Naive thymus-derived CD4-positive, alpha-beta T cell (primary cell): ENCODE measurements at regions not wholly inside any gene's neighbourhood (a gene's known extent, or its start where the extent isn't known, plus 50 kb on each side); places are given as distances from the start of the nearest gene placed in this dataset.

Experiments used
- ATAC-seq: fragments of 150-1000 bp; cut with Tn5 transposase; 2 replicates; pipeline ENCODE4 v1.10.0; 2021; ENCODE audit warnings: mild to moderate bottlenecking, moderate library complexity
- CTCF ChIA-PET: fragments of 350-600 bp; sonication (Branson Sonifier 250); formaldehyde crosslinking; loops from one replicate; lab custom pipeline; 2021; ENCODE audit warnings: antibody characterized with exemption; lab: Charles Lee
- POLR2A ChIA-PET: fragments of 350-600 bp; sonication (Branson Sonifier 250); formaldehyde crosslinking; loops from one replicate; lab custom pipeline; 2021; ENCODE audit warnings: antibody characterized with exemption, inconsistent platforms; lab: Charles Lee
- DNase-seq, 9 donors: peaks; one replicate each; pipeline versions ENCODE4 v3.0.0 to v3.0.0-alpha.2; 2020 to 2022; ENCODE audit warnings: mixed read lengths in 1 of 9
- H3K27ac ChIP-seq: one replicate; pipeline ENCODE4 v1.7.0; 2013; ENCODE audit warnings: mild to moderate bottlenecking, low read depth, low read length, moderate library complexity
- H3K27me3 ChIP-seq, 2 donors: one replicate each; pipeline ENCODE4 v1.7.0; 2013; ENCODE audit warnings: low read length in 2 of 2, mild to moderate bottlenecking in 2 of 2, moderate library complexity in 2 of 2; ENCODE audit not compliant: control insufficient read depth in 2 of 2, insufficient read depth in 2 of 2
- H3K36me3 ChIP-seq, 3 experiments: 1 replicate in 2 of 3; 2 replicates in 1 of 3; pipeline ENCODE4 v1.7.0; 2013; ENCODE audit warnings: low read length in 3 of 3, mild to moderate bottlenecking in 3 of 3, moderate library complexity in 1 of 3; ENCODE audit not compliant: insufficient read depth in 3 of 3, control insufficient read depth in 2 of 3
- H3K4me1 ChIP-seq, 2 donors: one replicate each; pipeline ENCODE4 v1.7.0; 2013; ENCODE audit warnings: low read length in 2 of 2, mild to moderate bottlenecking in 2 of 2, moderate library complexity in 1 of 2; ENCODE audit not compliant: control insufficient read depth in 2 of 2, insufficient read depth in 2 of 2
- H3K4me3 ChIP-seq: 2 replicates; pipeline ENCODE4 v1.7.0; 2013; ENCODE audit warnings: mild to moderate bottlenecking, low read length
- H3K9me3 ChIP-seq, 3 experiments: 1 replicate in 2 of 3; 2 replicates in 1 of 3; pipeline ENCODE4 v1.7.0; 2013; ENCODE audit warnings: low read length in 3 of 3; ENCODE audit not compliant: control insufficient read depth in 2 of 3
- H3K27ac Mint-ChIP-seq, 9 donors: one replicate each; pipeline ENCODE4 v1.8.0; 2020 to 2022; ENCODE audit warnings: mixed read lengths in 9 of 9, mild to moderate bottlenecking in 8 of 9, moderate library complexity in 5 of 9, inconsistent platforms in 2 of 9
- H3K27me3 Mint-ChIP-seq, 5 donors: one replicate each; pipeline ENCODE4 v1.8.0; 2021 to 2022; ENCODE audit warnings: mixed read lengths in 5 of 5, mild to moderate bottlenecking in 1 of 5
- H3K36me3 Mint-ChIP-seq, 5 donors: one replicate each; pipeline ENCODE4 v1.8.0; 2020 to 2022; ENCODE audit warnings: mixed read lengths in 5 of 5, mild to moderate bottlenecking in 3 of 5, inconsistent platforms in 1 of 5
- H3K4me1 Mint-ChIP-seq, 7 donors: one replicate each; pipeline ENCODE4 v1.8.0; 2020 to 2022; ENCODE audit warnings: mixed read lengths in 7 of 7, mild to moderate bottlenecking in 3 of 7, inconsistent platforms in 1 of 7
- H3K4me3 Mint-ChIP-seq, 10 donors: one replicate each; pipeline ENCODE4 v1.8.0; 2020 to 2022; ENCODE audit warnings: mild to moderate bottlenecking in 10 of 10, mixed read lengths in 10 of 10, moderate library complexity in 6 of 10, inconsistent platforms in 2 of 10
- H3K9me3 Mint-ChIP-seq, 11 donors: one replicate each; pipeline ENCODE4 v1.8.0; 2020 to 2022; ENCODE audit warnings: mixed read lengths in 11 of 11, mild to moderate bottlenecking in 4 of 11, inconsistent platforms in 1 of 11, moderate library complexity in 1 of 11
- intact Hi-C, 2 donors: fragments of 100-400 bp; cut with micrococcal nuclease; formaldehyde crosslinking; loops; one replicate each; pipeline ENCODE4 v1.15.1; 2023

- peaks cover 4 to 19% (median 6%) of the 10 kb centered on the region in 11 donors for H3K9me3 Mint-ChIP-seq
- no peak overlapping the region for H3K27ac Mint-ChIP-seq
- no peaks in the 10 kb centered on the region for H3K36me3 ChIP-seq
- ChIA-PET POLR2A (no interaction called here), CTCF (no interaction called here)
- no peak overlapping the region for H3K4me3 ChIP-seq
- no peak overlapping the region for H3K27ac ChIP-seq
- ATAC-seq = no peak
- H3K27me3 Mint-ChIP-seq = peaks cover 5 to 33% (median 21%) of the 10 kb centered on the region in 5 donors
- H3K4me1 ChIP-seq = no peaks in the 10 kb centered on the region
- DNase-seq = no peak
- H3K27me3 ChIP-seq = no peaks in the 10 kb centered on the region
- peaks cover 0 to 12% (median 0%) of the 10 kb centered on the region in 3 experiments for H3K9me3 ChIP-seq
- H3K4me3 Mint-ChIP-seq = no peak overlapping the region
- peaks cover 0 to 9% (median 0%) of the 10 kb centered on the region in 7 donors for H3K4me1 Mint-ChIP-seq
- intact Hi-C loops = no loop called here
- H3K36me3 Mint-ChIP-seq = peaks cover 0 to 6% (median 0%) of the 10 kb centered on the region in 5 donors
Measured at GRCh38 chr1:30618335-30618747, 105.0 kb downstream of the MATN1 start.

- Mint-ChIP-seq H3K4me1 (peaks cover 0 to 9% (median 1%) of the 10 kb centered on the region in 7 donors), H3K4me3 (peak overlapping the region in 1 of 10 donors; percentile 16), H3K27me3 (peaks cover 5 to 27% (median 20%) of the 10 kb centered on the region in 5 donors), H3K9me3 (peaks cover 0 to 6% (median 0%) of the 10 kb centered on the region in 11 donors), H3K36me3 (no peaks in the 10 kb centered on the region), H3K27ac (no peak overlapping the region)
- ChIA-PET POLR2A (no interaction called here), CTCF (no interaction called here)
- ATAC-seq = no peak
- Histone ChIP-seq H3K4me3 (no peak overlapping the region), H3K27ac (no peak overlapping the region), H3K9me3 (no peaks in the 10 kb centered on the region), H3K36me3 (no peaks in the 10 kb centered on the region), H3K4me1 (no peaks in the 10 kb centered on the region), H3K27me3 (no peaks in the 10 kb centered on the region)
- intact Hi-C loops = no loop called here
- no peak for DNase-seq
Measured at GRCh38 chr1:30616759-30617158, 106.6 kb downstream of the MATN1 start.

- H3K36me3 Mint-ChIP-seq = no peaks in the 10 kb centered on the region
- H3K27me3 ChIP-seq = no peaks in the 10 kb centered on the region
- H3K4me1 Mint-ChIP-seq = peaks cover 0 to 9% (median 1%) of the 10 kb centered on the region in 7 donors
- no peaks in the 10 kb centered on the region for H3K4me1 ChIP-seq
- POLR2A ChIA-PET = no interaction called here
- H3K4me3 ChIP-seq = no peak overlapping the region
- peaks cover 0 to 1% (median 0%) of the 10 kb centered on the region in 11 donors for H3K9me3 Mint-ChIP-seq
- no peaks in the 10 kb centered on the region for H3K9me3 ChIP-seq
- no peak overlapping the region for H3K27ac Mint-ChIP-seq
- H3K36me3 ChIP-seq = no peaks in the 10 kb centered on the region
- H3K27me3 Mint-ChIP-seq = peaks cover 5 to 26% (median 15%) of the 10 kb centered on the region in 5 donors
- DNase-seq = no peak
- CTCF ChIA-PET = no interaction called here
- no peak overlapping the region for H3K27ac ChIP-seq
- intact Hi-C loops = no loop called here
- H3K4me3 Mint-ChIP-seq = no peak overlapping the region
- no peak for ATAC-seq
Measured at GRCh38 chr1:30615816-30616590, 107.4 kb downstream of the MATN1 start.

- no peaks in the 10 kb centered on the region for H3K9me3 Mint-ChIP-seq
- no peaks in the 10 kb centered on the region for H3K36me3 Mint-ChIP-seq
- H3K27ac Mint-ChIP-seq = no peak overlapping the region
- H3K27ac ChIP-seq = no peak overlapping the region
- no peak overlapping the region for H3K4me3 Mint-ChIP-seq
- no peaks in the 10 kb centered on the region for H3K36me3 ChIP-seq
- peaks cover 0 to 9% (median 1%) of the 10 kb centered on the region in 7 donors for H3K4me1 Mint-ChIP-seq
- H3K27me3 ChIP-seq = no peaks in the 10 kb centered on the region
- ChIA-PET POLR2A (no interaction called here), CTCF (no interaction called here)
- ATAC-seq = no peak
- H3K4me1 ChIP-seq = no peaks in the 10 kb centered on the region
- DNase-seq = no peak
- no peak overlapping the region for H3K4me3 ChIP-seq
- intact Hi-C loops = no loop called here
- H3K27me3 Mint-ChIP-seq = peaks cover 5 to 25% (median 13%) of the 10 kb centered on the region in 5 donors
- no peaks in the 10 kb centered on the region for H3K9me3 ChIP-seq
Measured at GRCh38 chr1:30615076-30615795, 108.1 kb downstream of the MATN1 start.

- no peaks in the 10 kb centered on the region for H3K9me3 Mint-ChIP-seq
- no peaks in the 10 kb centered on the region for H3K36me3 ChIP-seq
- no peak overlapping the region for H3K27ac Mint-ChIP-seq
- no peak overlapping the region for H3K4me3 ChIP-seq
- H3K4me3 Mint-ChIP-seq = no peak overlapping the region
- ChIA-PET POLR2A (no interaction called here), CTCF (no interaction called here)
- peaks cover 4 to 22% (median 7%) of the 10 kb centered on the region in 5 donors for H3K27me3 Mint-ChIP-seq
- H3K36me3 Mint-ChIP-seq = no peaks in the 10 kb centered on the region
- DNase-seq = no peak
- no peak for ATAC-seq
- intact Hi-C loops = no loop called here
- no peaks in the 10 kb centered on the region for H3K4me1 ChIP-seq
- H3K27me3 ChIP-seq = no peaks in the 10 kb centered on the region
- H3K27ac ChIP-seq = no peak overlapping the region
- H3K9me3 ChIP-seq = no peaks in the 10 kb centered on the region
- H3K4me1 Mint-ChIP-seq = peaks cover 0 to 6% (median under 1%) of the 10 kb centered on the region in 7 donors
Measured at GRCh38 chr1:30613188-30613587, 110.2 kb downstream of the MATN1 start.

GRCh38 chr1:30612536-30613065, 110.8 kb downstream of the MATN1 start:
- Histone ChIP-seq H3K9me3 (no peaks in the 10 kb centered on the region), H3K36me3 (no peaks in the 10 kb centered on the region), H3K27me3 (no peaks in the 10 kb centered on the region), H3K27ac (no peak overlapping the region), H3K4me1 (no peaks in the 10 kb centered on the region), H3K4me3 (no peak overlapping the region)
- Mint-ChIP-seq H3K4me3 (no peak overlapping the region), H3K9me3 (no peaks in the 10 kb centered on the region), H3K36me3 (no peaks in the 10 kb centered on the region), H3K4me1 (peaks cover 0 to 2% (median 0%) of the 10 kb centered on the region in 7 donors), H3K27ac (no peak overlapping the region), H3K27me3 (peaks cover 4 to 19% (median 12%) of the 10 kb centered on the region in 5 donors)
- POLR2A ChIA-PET = no interaction called here
- ATAC-seq (no peak), DNase-seq (no peak)
- CTCF ChIA-PET = no interaction called here
- intact Hi-C loops = no loop called here
